IPS DF 4.7 (cell line): ENCODE measurements at regions not wholly inside any gene's neighbourhood (a gene's known extent, or its start where the extent isn't known, plus 50 kb on each side); places are given as distances from the start of the nearest gene placed in this dataset.

Source experiments
- DNase-seq: peaks from one replicate; pipeline ENCODE4 v3.0.0-alpha.2; 2013; ENCODE audit warnings: low spot score; ENCODE audit errors: extremely low read depth

DNA sequence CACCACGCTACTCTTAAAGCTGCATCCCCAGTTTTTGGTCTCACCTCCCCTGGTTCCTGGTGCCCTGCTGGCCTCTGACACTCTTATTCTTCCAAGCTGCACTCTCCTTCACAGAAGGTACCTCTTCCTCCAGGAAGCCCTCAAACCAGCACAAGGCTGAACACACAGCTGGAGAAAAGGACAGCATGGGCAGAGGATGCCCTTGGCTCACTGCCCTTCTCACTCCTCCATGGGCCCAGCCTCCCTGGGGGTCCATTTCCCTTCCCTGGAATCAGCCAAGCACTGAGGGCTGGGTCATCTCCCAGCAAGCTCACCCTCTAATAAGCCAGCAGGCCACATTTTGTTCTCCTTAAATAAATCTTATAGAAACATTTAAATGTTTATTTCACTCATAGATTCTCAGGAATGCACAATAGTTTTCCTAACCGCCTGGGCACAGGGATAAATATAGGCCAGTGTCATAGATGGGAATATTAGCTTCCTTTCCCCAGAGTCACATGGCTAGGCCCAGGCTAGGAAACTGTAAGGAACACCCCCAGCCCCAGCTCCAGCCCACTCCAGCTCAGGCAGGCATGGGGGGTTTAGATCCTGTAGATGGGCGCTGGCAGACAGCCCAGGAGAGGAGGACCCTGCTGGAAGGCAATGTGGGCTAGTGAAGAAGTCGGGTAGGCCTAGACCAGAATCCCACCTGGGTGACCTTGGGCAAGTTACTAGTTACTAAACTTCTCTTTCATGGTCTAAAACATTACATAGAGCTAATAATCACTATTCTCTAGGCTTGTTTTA is 51.5 kb downstream of the IRAG1 start:
- DNase-seq = no peak

DNA sequence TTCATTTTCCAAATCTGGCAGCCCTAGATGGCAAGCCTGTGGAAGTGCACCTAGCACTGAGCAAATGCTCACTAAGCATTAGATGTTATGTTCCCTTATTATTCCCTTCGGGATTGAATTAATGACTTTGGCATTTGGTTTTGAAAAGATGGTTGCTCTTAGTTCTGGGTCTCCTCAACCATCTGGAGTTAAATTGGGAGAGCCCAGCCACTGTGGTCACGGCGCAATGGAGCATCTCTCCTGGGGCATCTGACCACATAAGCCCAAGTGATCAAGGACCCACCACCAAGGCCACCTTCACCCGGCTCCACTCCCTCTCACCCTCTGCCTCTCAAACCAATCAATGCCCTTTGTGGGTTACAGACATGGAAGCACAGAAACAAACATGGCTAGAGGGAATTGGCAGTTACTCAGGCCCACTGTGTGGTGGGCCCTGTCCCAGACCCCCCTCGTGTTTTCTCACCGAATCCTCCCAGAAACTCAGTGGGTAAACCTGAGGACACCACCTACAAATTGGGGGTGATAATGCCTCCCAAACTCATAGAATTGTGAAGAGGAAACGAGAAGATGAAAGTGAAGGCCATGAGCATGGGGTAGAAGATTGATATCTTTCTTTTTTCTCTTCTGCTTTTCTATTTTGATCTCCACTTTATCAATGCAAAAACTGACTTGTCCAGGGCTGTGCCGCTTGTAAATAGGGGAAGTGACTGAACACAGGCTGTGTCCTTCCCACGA is 52.2 kb downstream of the IRAG1 start:
- DNase-seq = no peak

DNA sequence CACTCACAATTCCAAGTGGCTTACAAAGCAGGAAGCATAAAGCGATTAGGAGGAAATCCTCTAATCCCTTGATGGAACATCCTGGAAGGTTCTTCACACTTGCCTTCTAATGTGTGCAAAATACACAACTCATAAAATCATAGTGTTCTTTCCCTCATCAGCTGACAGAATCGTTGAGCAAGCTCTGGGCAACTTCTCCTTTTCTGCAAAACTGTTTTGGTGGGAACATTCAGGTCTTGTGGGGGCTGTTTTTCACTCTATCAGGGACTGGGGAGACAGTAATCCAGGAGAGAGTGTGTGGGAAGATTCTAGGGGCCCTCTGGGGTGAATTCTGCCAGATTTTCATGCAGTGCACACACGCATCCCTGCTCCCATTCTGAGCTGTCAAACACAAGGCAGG is 53.2 kb downstream of the IRAG1 start:
- DNase-seq = no peak

DNA sequence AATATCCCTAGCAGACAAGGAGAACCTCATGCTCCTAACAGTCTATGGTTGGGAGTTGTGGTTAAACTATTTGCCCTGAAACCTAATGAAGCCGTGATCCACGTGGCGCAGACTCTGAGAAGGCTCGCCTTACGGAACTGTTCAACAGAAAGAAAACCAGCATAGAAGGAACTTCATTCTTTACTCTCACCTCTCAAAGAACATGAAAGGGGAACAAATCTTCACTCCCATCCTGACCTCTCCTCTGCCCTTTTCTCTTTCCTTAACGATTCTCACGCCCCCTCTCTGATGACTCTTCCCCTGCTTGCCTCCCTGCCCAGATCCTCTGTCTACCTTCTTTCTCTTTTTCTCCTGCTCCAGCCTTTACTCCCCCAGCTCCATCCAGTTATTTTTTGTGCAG is 54.2 kb downstream of the IRAG1 start:
- no peak for DNase-seq

DNA sequence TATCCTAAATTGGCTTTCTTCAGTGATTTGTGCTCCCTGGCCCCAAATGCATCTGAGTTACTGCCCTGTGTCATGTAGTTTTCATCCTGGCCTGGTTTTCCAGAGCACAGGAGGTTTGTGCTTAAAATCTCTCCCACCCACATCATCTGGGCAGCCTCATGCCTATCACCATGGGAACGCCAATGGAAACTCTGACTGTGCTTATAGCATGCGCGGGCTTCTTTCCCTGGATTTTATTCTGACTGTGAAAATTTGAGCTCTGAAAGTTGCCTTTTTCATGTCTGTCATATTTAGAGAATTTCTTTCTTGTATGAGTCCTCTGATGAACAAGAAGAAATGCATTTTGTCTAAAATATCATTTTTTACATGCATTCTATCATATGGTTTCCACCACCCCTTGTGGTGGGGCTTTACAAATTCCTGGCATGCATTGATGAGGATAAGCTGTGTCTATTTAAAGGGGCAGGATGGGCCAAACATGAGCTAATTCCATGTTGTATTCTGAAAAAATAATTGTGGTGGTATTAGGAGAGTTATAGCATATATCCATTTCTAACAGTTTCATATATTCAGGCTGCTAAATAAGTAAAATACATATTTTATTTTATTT is 55.1 kb downstream of the IRAG1 start:
- DNase-seq = no peak

DNA sequence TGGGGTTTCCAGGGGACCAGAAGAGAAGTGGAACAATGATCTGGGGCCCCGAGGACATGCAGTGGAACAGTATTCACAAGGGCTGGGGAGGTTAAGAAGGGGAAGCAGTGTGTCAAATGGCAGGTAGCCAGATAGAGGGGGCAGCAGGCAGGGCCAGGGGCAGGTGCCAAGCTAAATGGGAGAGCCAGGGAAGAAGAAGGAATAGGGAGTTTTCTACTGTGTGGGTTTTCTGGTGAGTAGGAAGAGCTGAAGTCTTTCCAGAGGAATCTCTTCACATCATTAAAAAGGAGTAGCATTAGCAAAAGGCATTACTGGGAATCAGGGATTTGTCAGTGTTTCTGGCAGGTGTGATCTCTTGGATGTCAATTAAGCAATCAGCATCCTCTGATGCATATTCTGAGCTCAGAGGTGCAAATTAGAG is 55.8 kb downstream of the IRAG1 start:
- no peak for DNase-seq

DNA sequence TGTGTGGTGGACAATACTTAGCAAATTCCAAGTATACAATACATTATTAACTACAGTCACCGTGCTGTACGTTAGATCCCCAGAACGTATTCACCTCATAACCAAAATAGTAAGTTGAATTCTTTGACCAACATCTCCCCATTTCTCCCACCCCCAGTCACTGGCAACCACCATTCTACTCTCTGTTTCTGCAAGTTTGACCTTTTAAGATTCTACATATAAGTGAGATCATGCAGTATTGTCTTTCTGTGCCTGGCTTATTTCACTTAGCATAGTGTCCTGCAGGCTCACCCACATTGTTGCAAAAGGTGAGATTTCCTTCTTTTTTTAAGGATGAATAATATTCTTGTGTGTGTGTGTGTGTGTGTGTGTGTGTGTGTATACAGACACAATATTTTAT is 59.1 kb downstream of the IRAG1 start:
- no peak for DNase-seq

DNA sequence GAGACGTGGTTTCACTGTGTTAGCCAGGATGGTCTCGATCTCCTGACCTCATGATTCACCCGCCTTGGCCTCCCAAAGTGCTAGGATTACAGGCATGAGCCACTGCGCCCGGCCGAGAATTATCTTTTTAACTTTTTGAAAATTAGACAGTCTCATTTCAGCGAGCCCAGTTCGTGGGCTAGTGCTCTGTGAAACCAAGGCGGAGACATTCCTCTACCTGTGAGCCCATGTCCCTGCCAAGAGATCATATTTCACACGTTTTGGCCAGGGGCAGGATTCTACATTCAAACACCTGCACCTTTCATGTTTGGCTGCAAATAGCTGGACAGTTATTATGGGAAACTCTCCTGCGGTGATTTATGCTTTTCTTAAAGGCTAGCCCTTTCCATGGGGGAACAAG is 60.3 kb downstream of the IRAG1 start:
- no peak for DNase-seq

DNA sequence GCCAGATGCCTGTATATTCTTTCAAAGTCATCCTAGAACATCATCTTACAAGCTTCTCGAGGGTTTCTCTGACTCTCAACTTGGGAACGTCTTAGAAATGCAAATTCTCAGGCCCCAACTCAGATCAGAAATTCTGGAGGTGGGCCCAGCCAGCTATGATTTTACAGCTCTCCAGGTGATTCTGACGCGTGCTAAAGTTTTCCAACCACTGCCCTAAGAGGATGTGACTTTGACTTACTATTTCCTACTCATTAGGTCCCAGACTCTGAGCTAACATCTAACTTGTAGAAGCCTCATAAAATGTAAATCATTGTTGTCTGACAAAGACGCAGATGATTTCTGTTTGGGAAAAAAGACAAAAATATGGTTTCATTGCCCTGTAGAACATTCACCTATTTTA is 61.1 kb downstream of the IRAG1 start:
- no peak for DNase-seq

DNA sequence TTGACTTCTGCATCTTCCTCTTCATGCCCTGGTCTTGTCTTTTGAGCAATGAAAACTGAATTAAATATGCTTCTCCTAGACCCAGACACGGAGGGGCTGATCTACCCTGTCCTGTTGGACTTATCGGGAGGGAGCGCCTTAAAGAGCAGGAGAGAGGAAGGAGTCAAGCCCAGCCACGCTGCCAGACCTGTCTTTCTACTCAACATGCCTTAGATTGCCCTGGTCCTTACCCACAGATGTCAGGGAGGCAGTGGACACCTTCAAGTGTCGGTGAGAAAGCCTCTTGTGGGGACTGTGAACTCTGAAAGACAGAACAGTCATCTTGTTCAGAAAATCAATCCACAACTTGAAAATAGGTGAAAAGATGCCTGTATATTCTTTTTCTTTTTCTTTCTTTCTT is 61.8 kb downstream of the IRAG1 start:
- DNase-seq = no peak

DNA sequence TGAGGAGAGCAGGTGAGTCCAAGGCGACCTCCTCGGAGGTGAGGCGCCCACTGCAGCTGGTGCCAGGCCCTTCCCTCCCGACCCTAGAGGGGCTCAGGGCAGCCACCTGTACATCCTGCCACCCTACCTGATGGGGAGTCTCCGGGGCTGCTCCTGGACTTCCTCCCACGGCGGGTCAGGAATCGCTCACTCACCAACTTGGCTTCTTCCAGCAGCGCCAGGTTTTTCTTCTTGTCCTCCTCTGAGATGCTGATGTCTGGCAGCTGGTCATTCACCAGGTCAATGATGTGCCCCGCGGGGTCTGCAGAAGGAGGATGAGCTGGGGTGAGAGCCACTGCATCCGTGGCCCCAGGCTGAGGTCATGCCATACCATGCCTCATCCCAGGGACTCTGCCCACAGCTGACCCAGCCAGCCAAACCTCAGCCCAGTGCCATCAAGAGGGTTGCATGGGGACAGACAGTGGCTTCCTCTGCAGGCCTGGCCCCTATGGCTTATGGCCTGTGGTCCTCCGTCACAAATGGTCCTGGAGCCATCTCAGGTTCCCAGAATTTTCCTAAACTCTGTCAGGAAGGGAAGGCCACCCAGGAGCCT is 61.0 kb upstream of the LYVE1 start:
- no peak for DNase-seq

DNA sequence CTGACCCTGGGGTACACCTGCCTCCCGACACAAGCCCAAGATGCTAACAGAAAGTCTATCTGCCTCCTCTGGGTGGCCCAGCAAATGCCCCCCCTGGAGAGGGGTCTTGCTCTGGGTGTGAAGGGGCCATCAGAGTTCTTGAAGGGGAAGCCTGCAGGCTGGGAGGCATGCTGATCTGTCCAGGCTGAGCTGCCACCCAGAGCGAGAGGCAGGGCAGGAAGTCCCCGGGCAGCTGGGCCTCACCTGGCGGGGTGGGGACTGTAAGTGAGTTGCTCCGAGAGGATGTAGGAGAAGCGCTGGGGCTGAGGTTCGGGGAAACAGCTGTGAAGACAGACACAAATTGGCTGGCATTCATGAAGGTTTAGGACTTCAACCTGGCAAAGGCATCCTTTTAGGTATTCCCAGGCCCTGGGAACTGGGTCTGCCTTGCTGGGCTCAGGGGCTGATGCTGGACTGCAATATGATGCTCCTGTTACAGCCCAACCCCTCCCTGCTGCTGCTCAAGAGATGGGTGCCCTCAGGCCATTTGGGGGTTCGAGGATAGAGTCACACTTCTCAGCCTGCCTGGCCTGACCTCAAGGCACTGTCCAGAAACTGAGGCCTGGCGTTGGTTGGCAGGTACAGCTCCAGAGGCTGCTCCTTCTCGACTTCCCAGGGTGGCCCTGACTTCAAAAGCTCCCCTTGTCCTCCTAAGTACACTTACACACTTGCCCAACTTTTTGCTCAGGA is 60.2 kb upstream of the LYVE1 start:
- no peak for DNase-seq

DNA sequence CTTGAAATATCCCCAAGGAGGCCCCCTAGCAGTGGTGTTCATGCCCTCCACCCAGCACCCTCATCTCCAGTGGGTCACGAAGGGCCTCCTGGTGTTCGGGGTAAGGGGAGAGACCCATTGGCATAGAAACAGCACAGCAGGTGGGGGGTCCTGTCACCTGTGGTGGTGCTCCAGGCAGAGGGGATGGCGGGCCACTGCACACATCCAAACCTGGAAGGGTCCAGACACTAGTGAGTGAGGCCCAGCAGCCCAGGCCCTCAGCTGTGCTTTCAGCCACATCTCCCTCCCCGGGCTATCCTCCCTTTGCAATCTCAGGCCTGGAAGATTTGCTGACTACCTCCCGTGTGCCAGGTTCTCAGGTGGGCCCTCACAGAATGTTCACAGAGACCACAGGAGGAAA is 59.4 kb upstream of the LYVE1 start:
- no peak for DNase-seq

DNA sequence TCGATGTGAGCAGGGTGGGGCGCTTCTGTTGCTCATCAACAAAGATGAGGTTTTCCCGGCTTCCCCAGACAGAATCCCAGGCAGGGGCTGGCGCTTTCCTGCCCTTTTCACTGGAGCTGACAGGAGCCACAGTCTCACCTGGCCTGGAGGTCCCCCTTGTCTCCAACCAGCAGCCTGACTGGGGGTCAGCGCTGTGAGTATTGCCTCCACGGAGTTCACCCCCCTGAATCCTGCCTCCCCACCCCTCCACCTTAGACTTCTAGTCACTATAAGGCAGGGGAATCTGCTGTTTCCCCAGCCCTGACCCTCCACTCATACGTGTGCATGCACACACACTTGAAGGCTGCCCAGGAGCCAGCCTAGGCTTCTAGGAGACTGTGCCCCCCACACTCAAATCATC is 58.8 kb upstream of the LYVE1 start:
- no peak for DNase-seq

DNA sequence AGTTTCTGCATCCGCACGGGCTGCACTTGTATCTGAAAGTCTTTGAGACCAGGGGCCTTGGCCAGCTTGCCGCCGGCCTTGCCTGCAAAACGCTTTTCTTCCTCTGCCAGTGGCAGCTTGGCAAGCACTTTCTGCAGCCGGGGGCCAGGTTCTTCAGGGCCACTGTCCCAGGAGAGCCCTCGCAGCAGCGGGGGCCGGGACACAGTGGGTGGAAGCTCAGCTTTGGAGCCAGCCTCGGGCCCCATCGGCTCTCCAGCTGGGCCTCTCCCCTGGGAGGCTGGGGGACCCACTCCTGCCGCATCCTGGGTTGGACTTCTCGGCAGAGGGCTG is 57.5 kb upstream of the LYVE1 start:
- no peak for DNase-seq

DNA sequence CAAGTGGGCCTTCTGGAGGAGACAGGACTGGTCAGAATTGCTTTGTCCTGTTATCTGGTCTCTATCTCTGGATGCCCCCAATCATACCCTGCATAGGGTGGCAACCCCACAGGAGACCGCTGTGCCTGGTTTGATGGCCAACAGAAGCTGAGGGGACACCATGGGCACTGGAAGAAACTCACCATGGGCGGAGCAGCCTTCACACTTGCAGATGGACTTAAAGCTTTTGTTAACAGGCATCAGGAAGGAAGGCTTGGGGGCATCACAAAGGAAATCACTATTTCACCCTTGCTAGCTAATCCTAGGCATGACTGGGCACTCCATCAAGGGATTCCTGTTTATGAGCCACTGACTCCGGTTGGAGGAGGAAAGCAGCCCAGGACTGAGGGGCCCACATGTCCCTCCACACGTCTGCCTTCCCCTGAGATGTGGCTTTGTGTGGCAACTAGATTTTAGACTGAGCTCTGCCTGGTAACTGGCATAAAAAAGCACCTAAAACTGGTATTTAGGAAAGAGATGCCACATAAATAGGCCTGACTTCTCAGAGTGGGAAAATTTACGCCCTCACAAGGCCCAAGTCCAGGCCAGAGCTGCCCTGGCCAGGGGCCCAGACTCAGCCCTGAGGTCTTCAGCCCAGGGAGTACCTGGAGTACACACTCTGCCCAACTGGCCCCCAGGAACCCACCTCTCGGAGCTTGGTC is 57.0 kb upstream of the LYVE1 start:
- DNase-seq = no peak

DNA sequence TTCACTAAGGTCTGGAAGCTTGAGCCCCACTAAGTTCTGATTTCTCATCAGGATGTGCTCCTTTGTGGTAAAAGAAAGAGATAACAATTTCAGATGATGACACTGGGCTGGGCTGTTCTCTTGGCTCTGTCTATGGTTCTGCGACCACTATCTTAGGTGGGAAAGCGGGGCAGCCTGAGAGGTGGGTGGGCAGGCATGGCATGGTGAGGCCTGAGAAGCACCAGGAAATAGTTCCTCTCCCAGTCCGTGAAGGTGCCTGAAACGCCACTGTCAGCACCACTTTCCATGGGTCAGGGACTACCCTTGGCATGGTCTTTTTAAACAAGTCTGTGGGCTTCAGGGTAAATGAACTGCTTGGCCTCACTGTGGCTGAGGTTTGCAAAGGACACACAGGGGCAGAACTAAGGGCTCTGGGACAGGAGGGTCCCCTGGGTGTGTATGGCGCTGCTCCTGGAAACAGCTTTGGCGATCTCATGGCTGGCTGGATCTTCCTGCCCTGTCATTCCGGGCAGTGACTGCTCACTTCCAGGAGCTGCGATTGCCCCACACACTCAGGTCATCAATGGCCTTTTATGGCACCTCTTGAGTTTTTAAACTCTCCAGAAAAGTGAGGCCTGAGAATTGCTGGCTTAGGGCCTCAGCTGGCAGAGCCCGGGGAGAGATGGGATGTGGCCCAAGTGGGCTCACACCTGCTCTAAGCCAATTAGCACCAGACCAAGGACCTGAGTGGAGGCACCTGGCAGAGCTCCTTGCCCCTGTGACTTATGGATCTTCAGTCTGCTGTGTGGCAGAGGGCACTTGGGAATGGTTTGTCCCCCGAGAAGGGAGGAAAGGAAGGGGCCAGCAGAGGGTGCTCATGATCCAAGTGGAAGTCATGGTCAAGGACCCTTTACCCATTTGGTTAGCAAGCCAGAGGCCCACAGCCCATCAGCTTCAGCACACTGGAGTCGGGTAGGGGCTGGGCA is 55.6 kb upstream of the LYVE1 start:
- peak; percentile 51 for DNase-seq

DNA sequence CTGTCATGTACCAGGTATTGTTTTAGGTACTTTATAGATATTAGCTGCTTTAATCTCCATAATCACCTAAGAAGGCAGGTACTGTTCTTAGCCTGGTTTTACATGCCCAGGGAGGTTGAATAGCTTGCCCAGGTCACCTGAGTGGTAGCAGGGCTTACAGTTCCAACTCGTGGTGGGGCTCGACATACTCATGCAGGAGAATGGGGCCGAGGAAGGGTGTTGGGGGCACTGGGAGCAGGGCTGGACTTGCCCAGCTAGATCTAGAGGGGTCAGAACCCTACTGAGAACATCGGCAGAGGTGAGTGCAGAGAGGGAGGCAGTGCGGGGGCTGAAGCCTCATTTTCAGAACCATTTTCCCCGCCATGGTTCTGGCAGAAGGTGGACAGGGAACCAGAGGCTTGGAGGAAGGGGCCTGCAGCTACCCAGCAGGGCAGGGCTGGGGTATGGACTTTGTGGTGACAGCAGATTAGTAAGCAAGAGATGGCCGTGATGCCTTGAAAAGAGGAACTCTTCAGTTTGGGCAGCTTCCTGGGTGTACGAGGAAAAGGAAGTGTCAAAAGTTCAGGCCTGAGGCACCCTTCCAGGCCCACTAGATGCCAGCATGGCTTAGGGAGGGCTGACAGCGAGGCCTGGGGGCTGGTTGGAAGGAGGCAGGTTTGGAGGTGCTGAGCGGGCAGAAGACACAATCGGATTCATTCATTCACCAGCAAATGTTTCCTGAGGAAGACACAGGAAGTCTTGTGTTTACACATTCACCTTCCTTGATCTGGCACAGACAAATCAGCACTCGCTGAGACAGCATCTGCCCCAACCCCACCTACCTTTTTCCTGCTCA is 54.7 kb upstream of the LYVE1 start:
- DNase-seq = no peak

DNA sequence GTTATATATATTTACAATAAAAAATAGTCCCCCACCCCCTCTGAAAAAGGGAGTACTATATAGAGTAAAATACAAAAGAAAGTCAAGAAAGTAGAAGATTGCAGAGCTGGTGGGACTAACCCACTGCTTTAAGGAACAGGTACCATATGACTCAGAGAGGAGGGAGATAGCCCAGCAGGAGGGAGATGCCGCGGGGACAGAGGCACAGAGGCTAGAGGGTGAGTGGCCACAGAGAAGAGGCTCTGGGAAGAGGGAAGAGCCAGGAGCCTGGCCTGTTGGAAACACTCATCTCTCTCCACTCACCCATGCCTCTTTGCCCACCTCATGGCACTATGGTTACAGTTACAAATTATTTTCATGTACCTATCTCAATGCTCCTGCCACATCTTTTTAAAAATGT is 53.6 kb upstream of the LYVE1 start:
- DNase-seq = no peak
